ENCODE measurements at regions not wholly inside any gene's neighbourhood (a gene's known extent, or its start where the extent isn't known, plus 50 kb on each side); places are given as distances from the start of the nearest gene placed in this dataset.
A peak's percentile ranks its signal among the peaks of the same experiment; 100 is the strongest.
"Not testable (repeated sequence)": the region's sequence is repeated elsewhere in the genome, so short reads cannot be mapped to it uniquely, and the experiment has no call there.

GRCh38 chr10:101280511-101280910 lies 51.2 kb upstream of the LBX1 start:
- peaks cover 24% of the 10 kb centered on the region for H3K4me1 ChIP-seq (ENCODE audit: insufficient read depth, low read length)

GRCh38 chr10:101280921-101281320 lies 51.7 kb upstream of the LBX1 start:
- WGBS = 92% methylated on average over 2 of the region's 3 CpGs
- not testable (repeated sequence) for H3K4me3 ChIP-seq (ENCODE audit: low read length); H3K36me3 ChIP-seq (ENCODE audit: insufficient read depth, low read length); H3K9me3 ChIP-seq (ENCODE audit: insufficient read depth, low read depth, low read length); H3K9ac ChIP-seq (ENCODE audit: low read depth, low read length); H3K27ac ChIP-seq (ENCODE audit: low read depth, low read length)
- H3K27me3 ChIP-seq (ENCODE audit: insufficient read depth, low read length) = peaks cover 71% of the 10 kb centered on the region
- H3K4me1 ChIP-seq (ENCODE audit: insufficient read depth, low read length) = peaks cover 24% of the 10 kb centered on the region

More at GRCh38 chr10:101280511-101280910, 51.2 kb upstream of the LBX1 start:
- peaks cover 70% of the 10 kb centered on the region for H3K27me3 ChIP-seq (ENCODE audit: insufficient read depth, low read length)
- WGBS = 88% methylated on average over 1 of the region's 2 CpGs
- no peak overlapping the region for H3K9ac ChIP-seq (ENCODE audit: low read depth, low read length)
- H3K36me3 ChIP-seq (ENCODE audit: insufficient read depth, low read length) = no peaks in the 10 kb centered on the region
- H3K4me3 ChIP-seq (ENCODE audit: low read length) = no peak overlapping the region
- H3K9me3 ChIP-seq (ENCODE audit: insufficient read depth, low read depth, low read length) = no peaks in the 10 kb centered on the region
- H3K27ac ChIP-seq (ENCODE audit: low read depth, low read length) = no peak overlapping the region

- H3K27me3 ChIP-seq (ENCODE audit: insufficient read depth, low read length) = peaks cover 78% of the 10 kb centered on the region
- no peaks in the 10 kb centered on the region for H3K9me3 ChIP-seq (ENCODE audit: insufficient read depth, low read depth, low read length)
- no peak overlapping the region for H3K4me3 ChIP-seq (ENCODE audit: low read length)
- H3K4me1 ChIP-seq (ENCODE audit: insufficient read depth, low read length) = peaks cover 33% of the 10 kb centered on the region
- 11% methylated on average over 1 of the region's 2 CpGs for WGBS
- H3K36me3 ChIP-seq (ENCODE audit: insufficient read depth, low read length) = no peaks in the 10 kb centered on the region
- no peak overlapping the region for H3K9ac ChIP-seq (ENCODE audit: low read depth, low read length)
- H3K27ac ChIP-seq (ENCODE audit: low read depth, low read length) = no peak overlapping the region
Observed at GRCh38 chr10:101282947-101283346, 53.7 kb upstream of the LBX1 start.

- H3K9me3 ChIP-seq (ENCODE audit: insufficient read depth, low read depth, low read length) = no peaks in the 10 kb centered on the region
- WGBS = under 1% methylated on average over 3 of the region's 3 CpGs
- H3K27ac ChIP-seq (ENCODE audit: low read depth, low read length) = no peak overlapping the region
- H3K36me3 ChIP-seq (ENCODE audit: insufficient read depth, low read length) = no peaks in the 10 kb centered on the region
- no peak overlapping the region for H3K9ac ChIP-seq (ENCODE audit: low read depth, low read length)
- H3K27me3 ChIP-seq (ENCODE audit: insufficient read depth, low read length) = peaks cover 85% of the 10 kb centered on the region
- H3K4me1 ChIP-seq (ENCODE audit: insufficient read depth, low read length) = peaks cover 35% of the 10 kb centered on the region
- H3K4me3 ChIP-seq (ENCODE audit: low read length) = peak overlapping the region; percentile 48
Observed at GRCh38 chr10:101283762-101284100, 54.5 kb upstream of the LBX1 start.

- H3K27ac ChIP-seq (ENCODE audit: low read depth, low read length) = no peak overlapping the region
- H3K9me3 ChIP-seq (ENCODE audit: insufficient read depth, low read depth, low read length) = no peaks in the 10 kb centered on the region
- no peak overlapping the region for H3K9ac ChIP-seq (ENCODE audit: low read depth, low read length)
- peak overlapping the region; percentile 48 for H3K4me3 ChIP-seq (ENCODE audit: low read length)
- H3K4me1 ChIP-seq (ENCODE audit: insufficient read depth, low read length) = peaks cover 35% of the 10 kb centered on the region
- no peaks in the 10 kb centered on the region for H3K36me3 ChIP-seq (ENCODE audit: insufficient read depth, low read length)
- 3% methylated on average over 54 of the region's 54 CpGs for WGBS
- peaks cover 85% of the 10 kb centered on the region for H3K27me3 ChIP-seq (ENCODE audit: insufficient read depth, low read length)
Observed at GRCh38 chr10:101284101-101284743, 55.0 kb upstream of the LBX1 start.

GRCh38 chr10:101284744-101285463 lies 55.6 kb upstream of the LBX1 start:
- Histone ChIP-seq H3K27ac (ENCODE audit: low read depth, low read length) (no peak overlapping the region), H3K9me3 (ENCODE audit: insufficient read depth, low read depth, low read length) (no peaks in the 10 kb centered on the region), H3K4me1 (ENCODE audit: insufficient read depth, low read length) (peaks cover 35% of the 10 kb centered on the region), H3K27me3 (ENCODE audit: insufficient read depth, low read length) (peaks cover 91% of the 10 kb centered on the region), H3K36me3 (ENCODE audit: insufficient read depth, low read length) (no peaks in the 10 kb centered on the region), H3K9ac (ENCODE audit: low read depth, low read length) (no peak overlapping the region), H3K4me3 (ENCODE audit: low read length) (peak overlapping the region; percentile 48)
- WGBS = 28% methylated on average over 7 of the region's 7 CpGs

- Histone ChIP-seq H3K27ac (ENCODE audit: low read depth, low read length) (no peak overlapping the region), H3K27me3 (ENCODE audit: insufficient read depth, low read length) (peaks cover 96% of the 10 kb centered on the region), H3K9ac (ENCODE audit: low read depth, low read length) (no peak overlapping the region), H3K36me3 (ENCODE audit: insufficient read depth, low read length) (no peaks in the 10 kb centered on the region), H3K9me3 (ENCODE audit: insufficient read depth, low read depth, low read length) (no peaks in the 10 kb centered on the region), H3K4me3 (ENCODE audit: low read length) (peak overlapping the region; percentile 24; the same call in 1 of the 2 replicates), H3K4me1 (ENCODE audit: insufficient read depth, low read length) (peaks cover 40% of the 10 kb centered on the region)
- WGBS = 7% methylated on average over 14 of the region's 15 CpGs
Observed at GRCh38 chr10:101285519-101286070, 56.3 kb upstream of the LBX1 start.

- Histone ChIP-seq H3K4me1 (ENCODE audit: insufficient read depth, low read length) (peaks cover 47% of the 10 kb centered on the region), H3K27me3 (ENCODE audit: insufficient read depth, low read length) (peaks cover 96% of the 10 kb centered on the region), H3K9me3 (ENCODE audit: insufficient read depth, low read depth, low read length) (no peaks in the 10 kb centered on the region), H3K4me3 (ENCODE audit: low read length) (no peak overlapping the region), H3K27ac (ENCODE audit: low read depth, low read length) (no peak overlapping the region; the same call in 1 of the 2 replicates), H3K36me3 (ENCODE audit: insufficient read depth, low read length) (no peaks in the 10 kb centered on the region), H3K9ac (ENCODE audit: low read depth, low read length) (no peak overlapping the region)
- WGBS = 58% methylated on average over 11 of the region's 12 CpGs
Observed at GRCh38 chr10:101286248-101287046, 57.2 kb upstream of the LBX1 start.

- H3K4me1 ChIP-seq (ENCODE audit: insufficient read depth, low read length) = peaks cover 47% of the 10 kb centered on the region
- no peak overlapping the region for H3K9ac ChIP-seq (ENCODE audit: low read depth, low read length)
- WGBS = 51% methylated on average over 18 of the region's 18 CpGs
- no peak overlapping the region for H3K27ac ChIP-seq (ENCODE audit: low read depth, low read length)
- no peaks in the 10 kb centered on the region for H3K9me3 ChIP-seq (ENCODE audit: insufficient read depth, low read depth, low read length)
- H3K36me3 ChIP-seq (ENCODE audit: insufficient read depth, low read length) = no peaks in the 10 kb centered on the region
- H3K27me3 ChIP-seq (ENCODE audit: insufficient read depth, low read length) = peaks cover 96% of the 10 kb centered on the region
- H3K4me3 ChIP-seq (ENCODE audit: low read length) = no peak overlapping the region
Observed at GRCh38 chr10:101287183-101287996, 58.1 kb upstream of the LBX1 start.

GRCh38 chr10:101287997-101288635 lies 58.9 kb upstream of the LBX1 start:
- Histone ChIP-seq H3K9ac (ENCODE audit: low read depth, low read length) (no peak overlapping the region), H3K4me1 (ENCODE audit: insufficient read depth, low read length) (peaks cover 42% of the 10 kb centered on the region), H3K27ac (ENCODE audit: low read depth, low read length) (no peak overlapping the region), H3K9me3 (ENCODE audit: insufficient read depth, low read depth, low read length) (no peaks in the 10 kb centered on the region), H3K36me3 (ENCODE audit: insufficient read depth, low read length) (no peaks in the 10 kb centered on the region), H3K27me3 (ENCODE audit: insufficient read depth, low read length) (peaks cover 96% of the 10 kb centered on the region), H3K4me3 (ENCODE audit: low read length) (no peak overlapping the region)
- 33% methylated on average over 6 of the region's 6 CpGs for WGBS

Data from HUES64 (cell line).